ENCODE measurements at regions not wholly inside any gene's neighbourhood (a gene's known extent, or its start where the extent isn't known, plus 50 kb on each side); places are given as distances from the start of the nearest gene placed in this dataset.
"Not testable (repeated sequence)": the region's sequence is repeated elsewhere in the genome, so short reads cannot be mapped to it uniquely, and the experiment has no call there.

DNA sequence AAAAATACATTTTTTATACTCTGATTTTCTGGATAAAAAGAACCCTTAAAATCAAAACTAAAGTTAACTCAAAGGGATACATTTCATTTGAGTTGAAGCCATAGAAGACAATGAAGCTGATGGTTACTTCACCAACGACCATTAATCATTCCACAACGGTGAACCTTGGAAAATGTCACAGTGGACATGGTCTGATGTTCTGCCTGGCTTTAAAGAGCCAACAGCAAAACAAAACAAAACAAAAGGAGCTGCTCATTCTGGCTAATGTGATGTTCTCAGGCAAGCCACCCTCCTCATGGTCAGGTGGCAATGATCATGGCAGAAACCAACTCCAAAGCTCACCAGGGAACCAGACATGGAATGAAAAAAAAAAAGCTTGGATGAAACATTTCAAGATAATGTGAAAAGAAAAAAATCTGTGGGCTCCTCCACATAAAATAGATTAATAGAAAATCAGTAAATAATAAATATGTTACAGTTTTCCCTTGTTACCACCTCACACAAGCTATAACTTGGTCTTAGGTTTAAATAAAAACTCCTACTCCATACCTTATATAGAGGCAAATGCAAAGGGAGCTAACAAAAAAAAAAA lies 90.1 kb upstream of the SERTAD2 start:
- no peak for DNase-seq (ENCODE audit: low read depth)

DNA sequence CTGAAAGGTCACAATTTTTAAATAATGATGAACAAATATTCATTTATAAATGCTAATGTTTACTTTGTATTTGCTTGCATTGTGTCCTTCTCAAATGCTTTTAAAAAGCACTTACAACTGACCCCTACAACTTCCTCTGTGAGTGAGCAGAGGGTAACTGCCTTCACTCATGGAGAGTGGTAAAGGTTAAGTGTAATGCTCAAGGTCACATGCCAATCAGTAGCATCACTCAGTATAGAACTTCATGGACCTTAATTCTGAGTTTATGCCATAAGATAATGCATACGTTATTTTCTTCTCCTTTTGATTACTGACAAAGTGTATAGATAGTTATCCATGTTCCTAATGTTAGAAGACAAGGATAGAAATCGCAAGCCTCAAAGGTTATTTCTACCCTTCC lies 91.8 kb upstream of the SERTAD2 start:
- no peak for DNase-seq (ENCODE audit: low read depth)

DNA sequence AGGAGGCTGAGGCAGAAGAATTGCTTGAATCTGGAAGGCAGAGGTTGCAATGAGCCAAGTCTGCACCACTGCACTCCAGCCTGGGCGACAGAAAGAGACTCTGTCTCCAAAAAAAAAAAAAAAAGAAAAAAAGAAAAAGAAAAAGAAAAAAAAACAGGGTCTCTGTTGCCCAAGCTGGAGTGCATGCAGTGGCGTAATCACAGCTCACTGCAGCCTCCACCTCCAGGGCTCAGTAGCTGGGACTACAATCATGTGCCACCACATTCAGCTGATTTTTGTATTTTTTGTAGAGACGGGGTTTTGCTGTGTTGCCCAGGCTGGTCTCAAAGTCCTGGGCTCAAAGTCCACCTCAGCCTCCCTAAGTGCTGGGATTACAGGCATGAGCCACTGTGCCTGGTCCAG lies 94.0 kb upstream of the SERTAD2 start:
- DNase-seq (ENCODE audit: low read depth), result not testable (repeated sequence)

DNA sequence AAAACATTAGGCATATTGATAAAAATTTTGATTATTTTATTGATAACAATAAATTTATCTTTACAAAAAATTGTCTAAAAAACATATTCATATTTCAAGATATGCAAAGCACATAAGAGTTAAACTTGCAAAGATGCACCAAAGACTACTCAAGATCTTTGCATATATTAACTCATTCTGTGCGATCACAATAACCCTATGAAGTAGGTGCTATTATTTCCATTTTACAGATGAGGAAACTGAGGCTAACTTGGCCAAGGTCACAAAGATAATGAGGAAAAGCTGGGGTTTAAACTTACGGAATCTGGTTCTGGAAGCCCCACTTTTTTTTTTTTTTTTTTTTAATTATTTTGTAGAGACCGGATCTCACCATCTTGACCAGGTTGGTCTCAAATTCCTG lies 94.4 kb upstream of the SERTAD2 start:
- DNase-seq (ENCODE audit: low read depth), result no peak

GRCh38 chr2:64748561-64748960 lies 94.8 kb upstream of the SERTAD2 start:
- DNase-seq (ENCODE audit: low read depth), result no peak

DNA sequence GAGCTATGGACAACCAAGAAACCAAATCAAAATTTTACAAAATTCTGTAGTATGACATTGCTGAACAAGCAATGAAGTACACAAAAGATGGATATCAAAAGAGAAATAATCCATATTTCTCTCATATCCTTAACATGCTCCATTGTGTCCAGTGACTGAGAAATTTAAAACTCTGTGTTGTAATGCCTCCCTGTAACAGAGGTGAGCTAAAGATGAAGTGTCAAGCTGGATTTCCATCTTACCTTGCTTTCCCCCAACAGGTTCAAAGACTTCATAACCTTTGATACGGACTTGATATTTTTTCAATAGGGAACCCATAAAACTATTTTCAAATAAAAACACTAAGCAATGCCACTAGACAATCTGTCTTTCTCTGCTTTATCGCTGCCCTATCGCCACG lies 95.7 kb upstream of the SERTAD2 start:
- no peak for DNase-seq (ENCODE audit: low read depth)

DNA sequence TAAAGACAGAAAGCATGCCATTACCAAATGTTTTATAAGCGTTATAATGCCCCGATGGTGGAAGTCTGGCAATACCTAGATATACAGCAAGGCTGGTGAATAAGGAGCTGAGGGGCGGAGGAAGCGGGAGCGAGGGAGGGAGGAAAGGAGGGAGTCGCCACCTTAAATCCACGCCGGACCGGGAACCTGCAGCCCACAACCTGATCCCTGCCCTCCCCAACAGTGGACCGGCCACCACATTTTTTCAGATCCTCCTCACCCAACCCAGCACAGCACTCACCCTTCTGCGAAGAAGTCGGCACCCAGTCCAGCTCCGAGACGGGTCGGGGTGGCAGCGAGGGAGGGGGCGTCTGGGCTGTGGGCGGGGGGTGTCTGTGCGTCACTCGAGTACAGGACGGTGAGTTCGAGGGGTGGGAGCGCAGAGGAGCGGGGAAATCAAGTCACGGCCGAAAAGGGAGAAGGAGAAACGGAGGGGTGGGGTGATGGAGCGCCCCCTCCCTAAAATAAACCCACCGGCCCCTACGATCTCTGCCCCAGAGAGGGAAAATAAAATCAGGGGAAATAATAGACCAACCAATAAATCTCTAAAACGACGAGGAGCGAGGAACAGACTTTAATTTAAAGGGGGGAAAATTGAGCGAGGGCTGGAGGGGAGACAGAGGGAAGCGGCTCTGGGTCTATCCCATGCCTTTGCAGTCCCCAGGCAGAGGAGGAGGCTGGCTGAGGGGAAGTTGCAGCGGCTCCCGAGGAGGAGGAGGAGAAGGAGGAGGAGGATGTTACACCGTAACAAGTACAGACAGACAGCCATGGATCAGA lies 96.5 kb upstream of the SERTAD2 start:
- DNase-seq (ENCODE audit: low read depth), result peak; percentile 8

GRCh38 chr2:64750817-64751285 lies 97.1 kb upstream of the SERTAD2 start:
- peak; percentile 98 for DNase-seq (ENCODE audit: low read depth)

DNA sequence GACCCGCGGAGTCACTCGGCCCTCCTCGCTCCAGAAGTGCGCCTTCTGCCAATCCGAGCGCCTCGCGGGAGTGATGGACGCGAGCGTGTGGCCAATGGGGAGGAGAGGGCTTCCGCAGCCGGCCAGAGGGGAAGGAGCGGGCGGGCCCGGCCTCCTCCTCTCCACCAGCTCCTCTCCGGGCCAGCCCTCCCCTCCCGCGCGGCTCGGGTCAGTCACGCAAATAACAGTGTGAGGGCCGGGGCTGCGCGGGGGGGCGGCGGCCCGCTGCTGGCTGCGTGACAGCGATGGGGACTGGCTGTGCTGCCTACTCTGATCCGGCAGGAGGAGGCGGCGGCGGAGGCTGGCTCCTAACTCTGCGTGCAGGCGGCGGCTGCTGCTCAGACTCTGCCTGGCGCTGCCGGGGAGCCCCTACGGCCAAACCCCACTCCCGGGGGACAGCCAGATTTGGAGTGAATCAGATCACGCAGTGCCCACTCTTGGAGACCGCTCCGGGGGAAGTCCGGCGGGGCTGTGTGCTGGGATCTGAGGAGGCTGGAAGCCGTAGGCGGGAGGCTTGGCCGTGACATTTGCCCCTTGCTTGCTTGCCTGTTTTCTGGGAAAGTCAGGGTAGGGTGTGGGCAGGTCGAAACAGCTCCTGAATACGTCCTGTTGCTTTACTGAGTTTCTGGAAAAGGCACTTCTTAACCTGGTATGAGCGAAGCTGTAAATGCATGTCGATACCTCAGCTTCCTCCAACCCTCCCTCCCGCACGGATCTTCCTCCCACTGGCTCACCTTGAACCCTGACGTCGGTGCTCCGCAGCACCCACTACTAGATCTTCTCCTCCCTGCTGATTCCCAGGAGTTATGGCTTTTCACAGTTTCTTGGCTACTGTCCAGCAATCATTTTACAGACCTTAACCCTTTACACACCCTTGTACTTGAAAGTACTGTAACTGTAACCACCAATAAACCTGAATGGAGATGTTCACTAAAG lies 97.9 kb upstream of the SERTAD2 start:
- peak; percentile 97 for DNase-seq (ENCODE audit: low read depth)

DNA sequence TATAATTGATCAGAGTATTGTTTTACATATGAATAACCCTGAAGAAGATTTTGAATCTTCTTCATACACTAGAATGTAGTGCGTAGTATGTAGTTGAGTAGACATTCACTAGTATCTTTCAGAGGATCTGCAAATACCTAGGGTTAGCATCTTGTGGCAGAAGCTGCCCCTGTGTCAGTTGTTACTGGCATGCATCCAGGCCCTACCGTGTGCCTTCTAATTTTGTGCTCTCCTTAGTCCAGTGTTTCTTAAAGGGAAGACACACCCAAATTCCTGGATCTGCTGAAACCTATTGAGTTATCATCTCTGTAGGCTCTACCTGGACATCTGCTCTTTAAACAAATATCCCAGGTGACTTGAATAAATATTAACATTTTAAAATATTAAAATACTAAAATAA lies 99.7 kb upstream of the SERTAD2 start:
- DNase-seq (ENCODE audit: low read depth), result no peak

DNA sequence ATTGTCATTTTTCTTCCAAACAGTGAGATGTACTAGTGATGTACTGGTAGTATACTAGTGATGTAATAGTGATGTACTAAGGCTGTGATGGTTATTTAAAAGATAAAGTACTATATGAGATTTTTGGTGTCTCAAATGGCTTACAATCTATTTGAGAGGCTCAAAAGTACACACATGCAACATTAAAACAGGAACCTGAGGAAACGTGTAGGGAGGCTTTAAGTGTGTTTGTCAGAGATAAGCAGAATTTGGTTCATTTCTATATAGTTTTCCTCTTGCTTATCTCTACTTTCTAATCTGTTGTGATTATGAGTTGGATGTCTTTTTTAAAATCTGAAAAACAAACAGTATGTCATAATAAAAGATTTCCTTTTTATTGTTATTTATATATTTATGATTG lies 100.9 kb upstream of the SERTAD2 start:
- no peak for DNase-seq (ENCODE audit: low read depth)

GRCh38 chr2:64757126-64757525 lies 103.4 kb upstream of the SERTAD2 start:
- no peak for DNase-seq (ENCODE audit: low read depth)

GRCh38 chr2:64760128-64760527 lies 106.4 kb upstream of the SERTAD2 start:
- DNase-seq (ENCODE audit: low read depth), result no peak

DNA sequence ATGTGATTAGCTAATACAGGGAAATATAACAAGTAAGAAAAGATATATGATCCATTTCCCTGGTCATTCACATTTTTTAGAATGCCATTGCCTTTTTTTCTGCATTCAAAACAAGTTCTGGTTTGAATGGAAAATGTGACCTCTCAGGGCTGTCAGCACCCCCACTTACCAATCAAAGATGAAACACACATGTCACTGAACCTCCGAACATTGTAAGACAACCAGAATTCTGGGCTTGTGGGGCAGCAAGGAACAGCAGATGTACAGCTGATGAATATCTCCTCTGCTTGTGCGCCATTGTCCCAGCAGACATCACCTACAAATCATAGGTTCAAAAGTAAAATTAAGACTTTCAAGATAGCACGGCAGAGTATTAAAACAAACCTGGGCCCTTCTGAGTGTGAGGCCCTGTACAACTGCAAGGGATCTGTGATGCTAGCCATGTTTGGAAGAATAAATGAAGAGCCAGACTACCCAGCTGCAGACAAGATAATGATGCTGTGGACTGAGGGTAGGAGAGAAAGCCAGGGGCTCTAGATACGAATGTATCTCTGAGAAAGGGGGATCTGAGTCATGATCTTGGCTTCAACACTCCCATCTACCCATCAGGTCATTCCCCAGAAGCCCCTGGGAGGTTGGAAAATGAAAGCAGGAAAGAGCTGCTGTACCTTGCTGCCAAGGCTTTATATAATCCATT lies 108.7 kb upstream of the SERTAD2 start:
- DNase-seq (ENCODE audit: low read depth), result no peak

- DNase-seq (ENCODE audit: low read depth), result no peak
Measured at GRCh38 chr2:64763126-64763525, 109.4 kb upstream of the SERTAD2 start.

GRCh38 chr2:64765160-64765805 lies 111.6 kb upstream of the SERTAD2 start:
- DNase-seq (ENCODE audit: low read depth), result no peak

GRCh38 chr2:64766841-64767669 lies 113.3 kb upstream of the SERTAD2 start:
- DNase-seq (ENCODE audit: low read depth), result no peak

- DNase-seq (ENCODE audit: low read depth), result peak; percentile 57
Measured at GRCh38 chr2:64767670-64768468, 114.2 kb upstream of the SERTAD2 start.

DNA sequence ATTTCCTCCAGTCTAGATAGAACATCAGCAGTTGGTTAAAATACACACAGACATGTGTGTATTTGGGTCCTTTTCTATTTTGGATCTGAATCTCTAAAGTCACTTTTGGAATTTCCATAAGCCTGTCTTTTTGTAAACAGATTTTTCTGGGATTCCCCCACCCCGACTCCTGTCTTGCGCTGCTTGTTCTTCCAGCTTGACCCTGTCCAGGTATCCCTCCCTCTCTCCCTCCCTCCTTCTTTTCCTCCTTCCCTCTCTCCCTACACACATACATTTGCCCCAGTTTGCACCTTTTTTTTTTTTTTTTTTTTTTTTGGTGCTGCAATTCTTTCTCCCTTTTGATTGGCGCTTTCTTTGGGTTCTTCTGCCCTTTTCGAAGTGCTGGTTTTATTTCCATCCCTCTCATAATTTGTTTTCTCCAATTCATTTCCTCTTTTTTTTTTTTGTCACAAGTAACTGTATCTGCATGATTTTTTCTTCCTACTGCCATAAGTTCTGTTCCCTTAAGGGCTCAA lies 114.8 kb upstream of the SERTAD2 start:
- no peak for DNase-seq (ENCODE audit: low read depth)
